Motor neuron (in vitro differentiated cells): ENCODE measurements at regions not wholly inside any gene's neighbourhood (a gene's known extent, or its start where the extent isn't known, plus 50 kb on each side); places are given as distances from the start of the nearest gene placed in this dataset.

Experiments
- ATAC-seq, 8 experiments: fragments of 200-7000 bp; cut with Tn5 transposase; replicated peaks in 6 of 8; 2 replicates each; pipeline ENCODE4 v1.8.0; 2021; ENCODE audit warnings: mild to moderate bottlenecking in 8 of 8, moderate library complexity in 8 of 8
- H3K27ac ChIP-seq, 2 donors: fragments of 250-450 bp; sonication (Bioruptor Pico); 2 replicates each; pipeline ENCODE4 v1.9.0; 2021; ENCODE audit warnings: antibody characterized with exemption in 2 of 2, mild to moderate bottlenecking in 2 of 2, moderate library complexity in 1 of 2
- H3K4me1 ChIP-seq, 2 donors: fragments of 250-450 bp; sonication (Bioruptor Pico); replicated peaks in 1 of 2; 2 replicates each; pipeline ENCODE4 v1.6.1; 2021; ENCODE audit warnings: antibody characterized with exemption in 2 of 2, mild to moderate bottlenecking in 2 of 2, moderate library complexity in 1 of 2
- H3K4me3 ChIP-seq, 5 donors: fragments of 250-450 bp; sonication (Bioruptor Pico); 2 replicates each; pipeline ENCODE4 v1.9.0; 2021; ENCODE audit warnings: antibody characterized with exemption in 5 of 5, mild to moderate bottlenecking in 5 of 5, moderate library complexity in 4 of 5
- WGBS, 10 experiments: fragments of 450-650 bp; shearing (Covaris generic); methylation state at CpG; one replicate each; pipeline ENCODE4 v1.0.0; 2022; 5-methylcytosine and 5-hydroxymethylcytosine counted together
- in situ Hi-C, 9 experiments: fragments of 400-800 bp; cut with MboI; loops; one replicate each; pipeline ENCODE4 v1.15.0; 2021; ENCODE audit warnings: low sequenced_read_pairs in 9 of 9, low pct_unique_long_range_greater_than_20kb in 2 of 9; ENCODE audit not compliant: unreplicated experiment in 9 of 9

DNA sequence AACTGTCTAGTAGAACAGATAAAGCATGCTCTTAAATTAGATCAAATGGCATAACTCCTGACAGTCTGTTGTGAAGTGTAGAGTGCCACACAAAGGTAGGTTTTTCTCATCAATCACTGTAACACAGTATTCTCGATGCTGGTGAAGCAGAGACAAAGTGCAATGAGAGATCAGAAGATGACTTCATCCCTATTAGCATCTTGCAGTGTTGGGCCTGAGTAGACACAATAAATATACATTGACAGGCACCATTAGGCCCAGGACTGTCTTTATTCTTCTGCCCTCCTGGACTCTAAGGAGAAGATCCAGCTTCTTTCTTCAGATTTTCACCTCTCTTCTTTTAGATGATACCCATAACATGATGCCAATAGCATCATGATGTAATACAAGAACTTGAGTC is 478.0 kb upstream of the TENM4 start:
- H3K27ac ChIP-seq = no peak overlapping the region
- WGBS, 10 experiments = 0 to 14% (median 0%) methylated on average over 1 of the region's 1 CpG; no CpG with 5 or more reads in 5 of the 10 experiments
- peaks cover 4 to 14% of the 10 kb centered on the region in 2 donors for H3K4me1 ChIP-seq
- peak in 5 of 8 experiments; percentile 94 to 100 (median 97) for ATAC-seq
- in situ Hi-C loops = no loop called here
- no peak overlapping the region for H3K4me3 ChIP-seq

DNA sequence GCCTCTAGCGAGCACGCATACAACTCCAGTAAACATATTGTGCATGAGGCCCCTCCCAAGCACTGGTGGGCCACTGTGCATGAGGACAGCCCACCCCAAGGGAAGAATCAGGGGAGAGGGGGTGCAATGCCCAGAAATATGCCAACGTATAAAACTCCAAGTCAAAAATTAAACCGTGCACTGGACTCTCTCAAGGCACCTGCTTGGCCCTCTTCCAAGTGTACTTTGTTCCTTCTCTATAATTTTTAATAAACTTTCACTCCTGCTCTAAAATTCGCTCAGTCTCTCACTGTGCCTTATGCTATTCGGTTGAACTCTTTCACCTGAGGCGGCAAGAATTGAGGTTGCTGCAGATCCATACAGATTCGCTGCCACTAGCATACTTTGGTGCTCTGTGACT is 465.3 kb upstream of the TENM4 start:
- Histone ChIP-seq H3K4me3 (no peak overlapping the region), H3K4me1 (peaks cover 3 to 29% of the 10 kb centered on the region in 2 donors), H3K27ac (no peak overlapping the region)
- WGBS, 10 experiments = 30 to 100% (median 87%) methylated on average over 1 to 8 of the region's 8 CpGs; no CpG with 5 or more reads in 1 of the 10 experiments
- no peak for ATAC-seq
- in situ Hi-C loops = no loop called here

DNA sequence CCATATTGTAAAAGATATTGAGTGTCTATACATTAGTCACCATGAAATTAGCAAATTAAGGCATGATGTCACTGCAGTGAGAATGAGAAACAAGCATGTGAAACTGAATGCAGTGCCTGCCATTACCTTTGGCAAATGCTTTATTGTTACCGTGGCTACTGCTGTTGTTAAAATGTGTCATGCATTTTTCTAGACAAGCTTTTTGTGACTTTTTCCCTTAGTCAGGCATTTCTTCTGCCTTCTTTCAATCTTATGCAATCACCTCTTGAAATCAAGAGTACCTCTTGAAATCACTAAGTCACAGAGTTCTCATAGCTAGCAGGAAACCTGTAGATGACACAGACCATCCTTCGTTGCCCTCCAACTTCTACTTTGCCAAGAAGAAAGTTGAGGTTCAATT is 461.7 kb upstream of the TENM4 start:
- Histone ChIP-seq H3K4me1 (peaks cover 3 to 29% of the 10 kb centered on the region in 2 donors), H3K27ac (no peak overlapping the region), H3K4me3 (no peak overlapping the region)
- 0 to 100% (median 64%) methylated on average over 1 to 2 of the region's 2 CpGs for WGBS, 10 experiments
- peak in 7 of 8 experiments; percentile 40 to 98 (median 84) for ATAC-seq
- in situ Hi-C loops = no loop called here

DNA sequence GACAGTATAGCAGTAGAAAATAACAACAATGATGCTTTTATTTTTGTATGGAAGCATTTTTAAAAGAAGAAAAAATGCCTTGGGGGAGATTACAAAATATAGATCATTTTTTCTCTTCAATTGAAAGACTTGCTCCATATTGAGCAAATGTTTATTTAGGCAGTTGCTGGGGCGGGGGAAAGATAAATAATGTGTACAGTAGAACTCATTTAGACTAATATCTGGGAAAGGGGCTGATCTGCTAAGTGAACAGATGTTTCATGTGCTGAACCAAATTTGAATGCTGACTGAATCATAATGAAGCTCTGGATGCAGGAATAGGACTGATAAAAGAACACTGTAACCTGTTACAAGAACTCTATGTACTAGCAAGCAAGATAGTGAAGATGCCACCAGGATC is 457.1 kb upstream of the TENM4 start:
- Histone ChIP-seq H3K27ac (no peak overlapping the region), H3K4me1 (peaks cover 3 to 11% of the 10 kb centered on the region in 2 donors), H3K4me3 (no peak overlapping the region)
- in situ Hi-C loops = no loop called here
- no peak for ATAC-seq
- 20 to 100% (median 73%) methylated on average over 1 of the region's 1 CpG; no CpG with 5 or more reads in 3 of the 10 experiments for WGBS, 10 experiments

DNA sequence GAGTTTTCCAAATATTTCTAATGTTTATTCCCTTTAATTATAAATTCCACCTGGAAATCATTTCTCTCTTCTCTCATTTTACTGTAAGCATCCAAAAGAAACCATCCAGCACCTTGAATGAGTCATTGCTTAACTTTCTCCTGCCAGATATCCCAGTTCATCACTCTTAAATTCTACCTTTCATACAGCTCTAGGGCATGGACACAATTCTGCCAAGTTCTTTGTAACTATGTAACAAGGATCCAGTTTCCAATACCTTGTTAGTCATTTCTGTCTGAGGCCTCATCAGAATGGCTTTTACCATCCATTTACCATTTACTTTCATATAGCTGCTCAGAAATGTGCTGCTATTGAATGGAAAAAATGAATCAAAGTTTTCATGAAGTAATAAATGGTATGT is 455.4 kb upstream of the TENM4 start:
- Histone ChIP-seq H3K27ac (no peak overlapping the region), H3K4me3 (no peak overlapping the region), H3K4me1 (no peaks in the 10 kb centered on the region)
- ATAC-seq = no peak
- in situ Hi-C loops = no loop called here

DNA sequence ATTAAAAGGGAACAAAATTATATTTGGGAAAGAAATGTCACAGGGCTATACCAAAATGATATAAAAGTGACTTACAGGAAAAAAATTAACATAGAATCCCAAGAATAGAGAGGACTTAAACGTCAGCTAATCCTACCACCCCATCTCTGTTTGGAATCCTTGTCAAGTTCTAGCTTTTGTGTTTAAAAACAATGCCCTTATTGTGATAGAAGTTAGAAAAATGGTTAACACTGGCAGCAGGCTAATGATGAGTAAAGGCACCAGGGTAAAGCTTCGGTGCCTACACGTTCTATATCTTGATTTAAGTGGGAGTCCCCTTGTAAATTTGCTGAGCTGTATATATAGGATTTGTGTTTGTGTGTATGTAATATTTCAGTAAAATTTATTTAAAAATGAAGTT is 453.3 kb upstream of the TENM4 start:
- 15 to 52% (median 38%) methylated on average over 2 to 3 of the region's 3 CpGs; no CpG with 5 or more reads in 1 of the 10 experiments for WGBS, 10 experiments
- ATAC-seq = no peak
- Histone ChIP-seq H3K4me3 (no peak overlapping the region), H3K4me1 (no peaks in the 10 kb centered on the region), H3K27ac (no peak overlapping the region)
- in situ Hi-C loops = no loop called here

DNA sequence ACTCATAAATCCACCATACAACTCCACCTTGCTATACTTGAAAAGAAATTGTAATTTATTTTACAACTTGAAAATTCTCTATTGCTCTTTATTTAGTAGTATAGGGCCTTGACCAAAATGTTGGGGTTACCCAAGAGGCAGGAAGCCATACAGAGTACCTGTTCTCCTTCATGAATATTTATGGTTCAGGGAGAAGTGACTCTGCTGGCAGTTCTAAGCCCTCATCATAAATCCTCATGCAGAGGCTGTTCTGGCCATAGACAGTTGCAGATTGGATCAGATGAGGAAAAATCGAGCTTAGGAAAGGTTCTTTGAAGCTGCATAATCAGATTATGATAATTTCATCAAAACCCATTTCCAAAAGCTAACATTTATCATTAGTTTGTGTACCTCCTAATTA is 449.4 kb upstream of the TENM4 start:
- ATAC-seq = peak in 2 of 8 experiments; percentile 52 to 59
- in situ Hi-C loops = no loop called here
- Histone ChIP-seq H3K4me3 (no peak overlapping the region), H3K27ac (no peak overlapping the region), H3K4me1 (no peaks in the 10 kb centered on the region)
- WGBS, 10 experiments = 0 to 80% (median 17%) methylated on average over 1 of the region's 1 CpG; no CpG with 5 or more reads in 2 of the 10 experiments

DNA sequence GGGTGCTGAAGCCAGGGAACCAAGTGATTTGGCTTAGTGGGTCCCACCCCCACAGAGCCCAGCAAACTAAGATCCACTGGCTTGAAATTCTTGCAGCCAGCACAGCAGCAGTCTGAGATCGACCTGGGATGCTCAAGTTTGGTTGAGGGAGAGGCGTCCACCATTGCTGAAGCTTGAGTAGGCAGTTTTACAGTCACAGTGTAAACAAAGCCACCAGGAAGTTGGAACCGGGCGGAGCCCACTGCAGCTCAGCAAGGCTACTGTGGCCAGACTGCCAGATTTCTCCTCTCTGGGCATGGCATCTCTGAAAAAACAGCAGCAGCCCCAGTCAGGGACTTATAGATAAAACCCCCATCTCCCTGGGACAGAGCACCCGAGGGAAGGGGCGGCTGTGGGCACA is 424.1 kb upstream of the TENM4 start:
- in situ Hi-C loops = no loop called here
- peak in 2 of 8 experiments; percentile 44 to 50 for ATAC-seq
- 13 to 100% (median 73%) methylated on average over 1 to 5 of the region's 6 CpGs; no CpG with 5 or more reads in 2 of the 10 experiments for WGBS, 10 experiments

DNA sequence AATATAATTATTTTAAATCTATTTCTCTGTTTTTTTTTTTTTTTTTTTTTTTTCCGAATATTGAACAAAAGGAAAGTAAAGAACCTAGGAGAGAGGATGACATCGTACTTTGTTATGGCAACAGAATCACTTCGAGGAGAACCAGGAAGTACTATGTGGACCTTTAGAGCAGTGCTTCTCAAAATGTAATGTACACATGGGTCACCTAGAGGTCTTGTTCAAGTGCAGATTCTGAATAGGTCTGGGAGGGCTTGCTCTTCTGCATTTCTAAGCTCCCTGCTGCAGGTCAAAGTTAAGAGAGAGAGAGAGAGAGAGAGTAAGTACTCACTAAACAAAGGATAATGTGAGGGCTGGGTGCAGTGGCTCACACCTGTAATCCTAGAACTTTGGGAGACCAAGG is 419.5 kb upstream of the TENM4 start:
- 11 to 71% (median 52%) methylated on average over 1 to 3 of the region's 3 CpGs; no CpG with 5 or more reads in 1 of the 10 experiments for WGBS, 10 experiments
- Histone ChIP-seq H3K4me1 (peaks cover 0 to 9% of the 10 kb centered on the region in 2 donors), H3K27ac (no peak overlapping the region), H3K4me3 (no peak overlapping the region)
- peak in 1 of 8 experiments; percentile 12 for ATAC-seq
- in situ Hi-C loops = no loop called here

More for the DNA sequence above, 424.1 kb upstream of the TENM4 start:
- Histone ChIP-seq H3K4me1 (no peaks in the 10 kb centered on the region), H3K4me3 (no peak overlapping the region), H3K27ac (no peak overlapping the region)

DNA sequence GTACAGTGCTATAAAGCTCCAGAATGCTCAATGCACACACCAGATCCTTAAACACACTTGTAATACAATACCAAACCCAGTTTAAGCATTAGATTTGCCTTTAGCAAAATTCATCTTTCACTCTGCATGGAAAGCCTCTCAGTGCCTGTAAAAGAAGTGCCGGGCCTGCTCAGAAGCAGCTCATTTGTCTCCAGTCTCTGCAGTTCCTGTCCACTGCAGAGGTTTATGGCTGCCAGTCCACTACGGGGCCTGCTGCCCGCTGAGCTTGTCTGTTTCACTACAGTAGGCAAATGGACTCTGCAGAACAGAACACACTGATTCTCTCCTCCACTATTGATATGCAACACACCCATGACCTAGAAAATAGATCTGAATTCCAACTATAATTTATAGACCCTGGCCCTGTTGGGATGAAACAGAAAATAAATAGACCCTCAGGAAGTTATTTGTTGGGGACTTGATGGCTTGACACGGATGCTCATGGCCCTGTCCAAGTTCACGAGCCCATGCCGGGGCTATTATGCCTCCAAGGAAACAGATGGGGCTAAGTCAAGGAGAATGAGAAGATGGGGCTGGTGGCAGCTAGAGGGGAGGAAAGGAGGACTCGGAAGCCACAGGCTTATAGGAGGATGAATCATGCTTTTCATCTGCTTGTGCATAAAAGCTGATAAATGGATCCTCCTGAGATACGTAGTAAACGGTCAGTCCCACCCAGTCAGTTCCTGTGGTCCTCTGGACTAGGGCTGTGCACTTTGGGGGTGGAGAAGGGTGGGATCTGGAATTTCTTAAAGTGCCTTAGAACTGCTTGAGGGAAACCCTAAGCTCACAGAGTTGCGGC is 416.8 kb upstream of the TENM4 start:
- ATAC-seq = peak; percentile 45 to 90 (median 80)

DNA sequence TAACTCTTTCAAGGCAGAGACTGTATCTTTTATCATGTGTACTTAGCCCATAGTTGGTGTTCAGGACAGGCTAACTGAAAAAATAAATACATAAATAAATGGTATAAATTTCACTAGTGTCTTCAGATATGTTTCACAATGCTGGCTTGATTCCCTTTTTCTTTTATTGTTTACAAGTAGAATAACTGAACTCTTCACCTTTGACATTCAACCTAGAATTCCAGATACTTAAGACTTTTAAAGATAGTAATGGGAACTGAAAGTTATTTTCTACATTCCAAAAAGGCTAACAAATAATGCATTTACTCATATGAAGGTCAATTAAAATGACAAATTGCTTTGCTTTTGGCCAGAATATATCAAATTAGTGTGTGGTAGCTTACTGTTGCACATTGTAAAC is 411.3 kb upstream of the TENM4 start:
- in situ Hi-C loops = no loop called here
- no peak for ATAC-seq
- Histone ChIP-seq H3K4me1 (peaks cover 0 to 4% of the 10 kb centered on the region in 2 donors), H3K27ac (no peak overlapping the region), H3K4me3 (no peak overlapping the region)

More for the DNA sequence above, 416.8 kb upstream of the TENM4 start:
- Histone ChIP-seq H3K4me3 (no peak overlapping the region), H3K4me1 (peaks cover 0 to 9% of the 10 kb centered on the region in 2 donors), H3K27ac (no peak overlapping the region)
- in situ Hi-C loops = no loop called here
- 23 to 100% (median 74%) methylated on average over 1 to 7 of the region's 10 CpGs; no CpG with 5 or more reads in 2 of the 10 experiments for WGBS, 10 experiments

DNA sequence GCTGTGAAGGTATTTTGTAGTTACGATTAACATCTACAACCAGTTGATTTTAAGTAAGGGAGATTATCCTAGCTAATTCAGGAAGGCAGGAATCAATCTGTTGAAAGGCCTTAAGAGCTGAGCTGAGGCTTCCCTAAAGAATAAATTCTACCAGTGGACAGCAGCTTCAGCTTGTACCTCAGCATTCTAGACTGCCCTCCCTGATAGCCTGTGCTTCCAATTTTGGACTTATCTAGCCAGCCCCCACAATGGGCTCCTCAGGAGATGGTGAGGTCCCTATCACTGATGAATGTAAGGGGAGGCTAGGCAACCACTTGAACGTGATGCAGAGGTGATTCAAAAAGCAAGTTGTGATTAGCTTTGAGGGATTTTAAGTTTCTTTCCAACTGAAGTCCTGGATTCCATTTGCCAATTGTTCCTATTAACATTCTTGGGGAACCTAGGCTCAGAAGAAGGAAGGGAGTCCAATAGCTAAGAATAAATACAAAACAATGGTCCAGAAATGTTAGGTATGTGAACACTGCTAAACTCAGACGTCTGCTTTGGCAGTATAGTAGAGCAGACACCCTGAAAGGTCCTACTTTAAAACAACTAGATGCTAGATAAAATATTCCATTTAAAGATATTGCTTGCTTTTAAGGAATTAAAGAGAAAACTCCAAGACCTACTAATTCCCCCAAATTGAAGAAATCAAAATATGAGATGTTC is 404.3 kb upstream of the TENM4 start:
- ATAC-seq = no peak
- in situ Hi-C loops = no loop called here
- 10 to 83% (median 74%) methylated on average over 1 to 3 of the region's 3 CpGs; no CpG with 5 or more reads in 2 of the 10 experiments for WGBS, 10 experiments
- no peaks in the 10 kb centered on the region for H3K4me1 ChIP-seq
- no peak overlapping the region for H3K4me3 ChIP-seq
- H3K27ac ChIP-seq = no peak overlapping the region

DNA sequence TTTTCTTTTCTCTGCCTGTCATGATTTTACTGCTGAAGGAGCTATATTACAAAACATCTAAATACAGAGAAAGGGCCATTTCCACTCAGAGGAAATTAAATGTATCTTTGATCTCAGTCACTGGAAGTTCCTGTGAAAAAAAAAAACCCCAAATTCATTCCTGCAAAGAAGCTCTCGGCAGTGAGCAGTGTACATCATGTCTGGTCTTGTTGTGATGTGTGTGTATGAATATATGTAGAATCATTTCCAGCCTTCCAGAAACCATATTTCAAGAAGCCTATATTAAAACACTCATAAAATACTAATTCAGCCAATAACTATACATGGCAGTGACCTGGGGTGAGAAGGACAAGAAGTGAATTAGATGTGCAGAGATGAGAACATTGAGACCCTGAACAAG is 393.2 kb upstream of the TENM4 start:
- Histone ChIP-seq H3K27ac (no peak overlapping the region), H3K4me1 (no peaks in the 10 kb centered on the region), H3K4me3 (no peak overlapping the region)
- ATAC-seq = peak in 1 of 8 experiments; percentile 32
- WGBS, 10 experiments = 29 to 100% (median 63%) methylated on average over 1 of the region's 1 CpG; no CpG with 5 or more reads in 7 of the 10 experiments
- in situ Hi-C loops = no loop called here
